Stimulated activated CD8-positive, alpha-beta memory T cell treated with anti-CD3 and anti-CD28 coated beads, Interleukin-4, amount 100 ng/mL, for 24 hours (primary cell): ENCODE measurements at regions not wholly inside any gene's neighbourhood (a gene's known extent, or its start where the extent isn't known, plus 50 kb on each side); places are given as distances from the start of the nearest gene placed in this dataset.
"Not testable (repeated sequence)": the region's sequence is repeated elsewhere in the genome, so short reads cannot be mapped to it uniquely, and the experiment has no call there.

Experiments
- DNase-seq: peaks from one replicate; pipeline ENCODE4 v3.0.0-alpha.2; 2020; ENCODE audit warnings: low read depth

DNA sequence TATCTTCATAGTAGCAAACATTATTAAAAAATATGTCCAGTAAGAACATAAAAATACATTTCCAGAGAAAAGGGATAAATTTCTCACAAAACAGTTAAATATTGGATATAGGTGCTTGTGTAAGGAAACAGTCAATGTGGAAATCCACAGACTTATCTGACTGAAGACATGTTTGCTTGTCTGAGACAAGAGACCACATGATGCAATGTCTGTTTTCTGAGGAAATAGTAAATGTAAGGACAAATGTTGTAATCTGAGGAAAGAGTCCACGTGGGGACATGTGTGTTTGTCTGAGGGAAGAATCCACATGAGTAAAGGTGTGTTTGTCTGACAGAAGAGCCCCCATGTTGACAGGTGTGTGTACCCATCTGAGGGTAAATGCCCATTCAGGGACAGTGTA, 1093.2 kb downstream of the TMEM121 start:
- no peak for DNase-seq

DNA sequence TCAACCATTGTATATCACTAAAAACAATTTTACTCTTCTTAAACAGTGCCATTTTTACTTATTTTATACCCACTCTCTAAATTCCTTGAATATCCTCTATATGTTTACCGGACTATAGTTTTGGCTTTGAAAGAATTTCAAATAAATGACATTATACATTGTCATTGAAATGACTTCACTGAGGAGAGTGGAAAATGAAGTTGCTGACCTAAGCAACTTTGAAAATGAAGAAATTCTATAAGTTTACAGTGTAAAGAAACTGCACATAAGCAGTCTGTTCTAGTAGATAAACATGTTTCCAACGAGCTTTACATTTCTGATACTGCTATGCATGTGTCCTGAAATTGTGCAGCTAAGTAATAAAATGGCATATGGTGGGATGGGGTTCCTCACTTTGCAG, 1094.0 kb downstream of the TMEM121 start:
- DNase-seq, result no peak

DNA sequence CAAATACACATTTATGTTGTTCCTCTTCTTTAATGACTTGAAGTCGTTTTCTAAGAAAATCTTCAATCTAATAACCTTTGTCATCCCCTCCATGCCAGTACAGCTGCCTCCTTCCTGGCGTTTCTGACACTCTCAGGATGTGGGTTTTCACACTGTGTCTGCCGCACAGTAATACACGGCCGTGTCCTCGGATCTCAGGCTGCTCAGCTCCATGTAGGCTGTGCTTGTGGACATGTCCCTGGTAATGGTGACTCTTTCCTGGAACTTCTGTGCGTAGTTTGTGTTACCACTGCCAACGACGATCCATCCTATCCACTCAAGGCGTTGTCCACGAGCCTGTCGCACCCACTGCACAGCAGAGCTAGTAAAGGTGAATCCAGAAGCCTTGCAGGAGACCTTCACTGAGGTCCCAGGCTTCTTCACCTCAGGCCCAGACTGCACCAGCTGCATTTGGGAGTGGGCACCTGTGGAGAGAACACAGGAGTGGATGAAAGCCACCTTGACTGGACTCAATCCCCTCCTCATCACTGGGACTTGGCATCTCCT, 1095.9 kb downstream of the TMEM121 start:
- DNase-seq, result peak; percentile 13

DNA sequence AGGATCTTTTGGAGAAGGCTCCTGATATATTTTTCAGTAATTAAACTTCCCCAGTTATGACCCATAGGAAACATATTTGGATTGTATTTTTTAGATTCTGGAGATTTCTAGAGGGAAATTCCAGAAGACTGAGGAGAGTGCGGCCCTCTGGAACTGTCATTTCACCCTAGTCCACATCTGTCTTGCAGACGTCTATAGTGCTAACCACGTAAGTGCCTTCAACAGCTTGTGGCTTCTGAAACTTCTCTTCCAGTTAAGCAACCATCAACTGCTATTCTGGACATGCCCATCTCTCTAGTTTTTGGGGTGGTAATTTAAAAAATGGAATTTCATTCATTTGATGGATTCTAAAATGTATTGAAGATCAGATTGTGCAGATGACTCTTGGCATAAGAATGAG, 1098.8 kb downstream of the TMEM121 start:
- no peak for DNase-seq

DNA sequence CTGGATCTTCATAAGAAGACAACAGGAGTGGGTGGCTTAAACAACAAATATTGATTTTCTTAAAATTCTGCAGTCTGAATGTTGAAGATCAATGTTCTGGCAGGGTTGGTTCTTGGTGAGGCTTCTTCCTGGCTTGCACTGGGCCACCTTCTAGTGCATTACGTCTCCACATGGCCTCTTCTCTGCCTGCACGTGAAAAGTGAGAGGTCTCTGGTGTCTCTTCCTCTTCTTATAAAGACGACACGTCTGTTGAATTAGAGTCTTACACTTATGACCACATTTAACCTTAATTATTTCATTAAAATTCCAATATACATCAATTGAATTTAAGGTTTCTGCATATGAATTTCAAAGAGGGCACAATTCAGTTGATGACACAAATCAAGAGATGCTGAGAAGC, 1100.1 kb downstream of the TMEM121 start:
- not testable (repeated sequence) for DNase-seq

DNA sequence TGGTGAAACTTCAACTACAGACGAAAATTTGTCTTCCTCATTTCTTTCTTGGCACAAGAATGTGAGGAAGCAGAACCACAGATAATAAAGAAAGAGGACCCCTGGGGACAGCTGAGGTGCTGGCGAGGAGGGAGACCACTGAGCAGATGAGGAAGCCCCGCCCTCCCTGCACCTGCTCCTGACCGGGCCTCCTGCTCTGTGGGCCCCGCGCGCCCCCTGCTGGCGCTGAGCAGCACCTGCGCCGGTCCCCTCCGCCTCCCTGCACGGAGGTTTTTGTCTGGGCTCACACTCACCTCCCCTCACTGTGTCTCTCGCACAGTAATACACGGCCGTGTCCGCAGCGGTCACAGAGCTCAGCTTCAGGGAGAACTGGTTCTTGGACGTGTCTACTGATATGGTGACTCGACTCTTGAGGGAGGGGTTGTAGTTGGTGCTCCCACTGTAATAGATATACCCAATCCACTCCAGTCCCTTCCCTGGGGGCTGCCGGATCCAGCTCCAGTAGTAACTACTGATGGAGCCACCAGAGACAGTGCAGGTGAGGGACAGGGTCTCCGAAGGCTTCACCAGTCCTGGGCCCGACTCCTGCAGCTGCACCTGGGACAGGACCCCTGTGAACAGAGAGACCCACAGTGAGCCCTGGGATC, 1100.7 kb downstream of the TMEM121 start:
- peak; percentile 77 for DNase-seq

DNA sequence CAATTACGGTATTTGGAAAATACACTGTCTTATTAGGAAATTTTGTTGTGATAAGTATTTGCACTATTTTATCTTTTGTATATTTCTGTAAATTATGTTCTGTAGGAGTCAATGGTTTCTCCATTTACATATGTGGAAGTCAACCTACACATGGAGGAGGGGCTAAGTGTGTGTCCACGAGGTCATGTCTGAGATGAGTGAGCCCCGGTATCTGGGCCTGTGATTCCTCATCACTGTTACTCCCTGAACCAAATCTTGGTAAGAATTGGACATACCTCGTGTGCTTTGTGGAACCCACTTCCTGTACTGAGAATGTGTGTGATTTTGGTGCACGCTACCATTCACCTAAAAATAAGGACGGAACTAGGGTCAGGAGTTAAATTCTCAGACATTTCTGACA, 1105.5 kb downstream of the TMEM121 start:
- no peak for DNase-seq

DNA sequence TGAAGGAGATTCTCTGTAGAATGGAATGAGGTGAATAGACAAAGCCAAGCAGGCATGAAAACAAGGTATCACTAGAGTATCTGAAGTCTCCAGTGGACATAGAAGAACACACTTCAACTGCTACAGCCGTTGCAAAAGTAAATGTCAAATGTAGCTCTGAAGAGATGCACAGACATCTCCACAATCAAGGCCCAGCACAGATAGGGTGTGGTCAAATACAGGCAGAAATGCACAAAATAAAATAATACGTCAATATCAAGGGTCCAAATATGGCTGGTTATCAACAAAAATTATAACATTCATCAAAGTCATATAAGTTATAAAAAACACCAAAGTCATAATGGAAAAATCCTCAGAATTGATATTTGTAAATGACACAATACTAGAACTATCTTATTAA, 1107.3 kb downstream of the TMEM121 start:
- DNase-seq, result no peak

DNA sequence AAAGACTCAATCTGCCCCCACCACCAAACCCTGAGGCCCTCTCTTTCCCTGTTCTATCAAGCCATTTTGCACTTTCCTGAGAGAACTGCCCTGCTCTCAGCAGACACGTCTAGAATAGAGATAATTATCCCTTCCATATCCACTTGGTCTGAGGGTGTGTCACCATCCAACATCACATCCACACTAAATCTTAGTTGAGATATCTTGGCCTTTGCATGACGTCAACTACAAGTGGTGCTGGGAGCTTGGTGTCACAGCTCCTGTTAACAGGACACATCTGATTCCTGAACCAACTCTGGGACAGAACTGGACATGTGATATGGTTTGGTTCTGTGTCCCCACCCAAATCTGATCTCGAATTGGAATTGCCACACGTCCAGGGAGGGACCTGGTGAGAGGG, 1109.2 kb downstream of the TMEM121 start:
- DNase-seq, result no peak

DNA sequence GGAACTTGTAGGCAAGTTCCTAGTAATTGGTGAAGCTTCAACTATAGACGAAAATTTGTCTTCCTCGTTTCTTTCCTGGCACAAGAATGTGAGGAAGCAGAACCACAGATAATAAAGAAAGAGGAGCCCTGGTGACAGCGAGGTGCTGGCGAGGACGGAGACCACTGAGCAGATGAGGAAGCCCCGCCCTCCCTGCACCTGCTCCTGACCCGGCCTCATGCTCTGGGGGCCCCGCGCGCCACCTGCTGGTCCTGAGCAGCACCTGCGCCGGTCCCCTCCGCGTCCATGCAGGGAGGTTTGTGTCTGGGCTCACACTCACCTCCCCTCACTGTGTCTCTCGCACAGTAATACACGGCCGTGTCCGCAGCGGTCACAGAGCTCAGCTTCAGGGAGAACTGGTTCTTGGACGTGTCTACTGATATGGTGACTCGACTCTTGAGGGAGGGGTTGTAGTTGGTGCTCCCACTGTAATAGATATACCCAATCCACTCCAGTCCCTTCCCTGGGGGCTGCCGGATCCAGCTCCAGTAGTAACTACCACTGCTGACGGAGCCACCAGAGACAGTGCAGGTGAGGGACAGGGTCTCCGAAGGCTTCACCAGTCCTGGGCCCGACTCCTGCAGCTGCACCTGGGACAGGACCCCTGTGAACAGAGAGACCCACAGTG, 1112.5 kb downstream of the TMEM121 start:
- DNase-seq, result not testable (repeated sequence)

DNA sequence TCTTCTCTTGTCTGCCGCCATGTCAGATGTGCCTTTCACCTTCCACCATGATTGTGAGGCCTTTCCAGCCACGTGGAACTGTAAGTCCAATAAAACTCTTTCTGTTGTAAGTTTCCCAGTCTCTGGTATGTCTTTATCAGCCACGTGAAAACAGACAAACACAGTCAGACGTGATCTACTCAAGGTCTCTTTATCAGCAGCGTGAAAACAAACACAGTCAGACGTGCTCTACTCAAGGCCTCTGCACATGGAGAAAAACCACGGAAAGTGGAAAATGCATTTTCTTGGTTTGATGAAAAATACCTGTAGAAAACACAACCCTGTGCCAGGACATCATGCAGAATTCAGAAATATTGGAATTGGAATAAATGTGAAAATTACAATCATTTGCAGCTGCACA, 1115.7 kb downstream of the TMEM121 start:
- DNase-seq, result no peak

DNA sequence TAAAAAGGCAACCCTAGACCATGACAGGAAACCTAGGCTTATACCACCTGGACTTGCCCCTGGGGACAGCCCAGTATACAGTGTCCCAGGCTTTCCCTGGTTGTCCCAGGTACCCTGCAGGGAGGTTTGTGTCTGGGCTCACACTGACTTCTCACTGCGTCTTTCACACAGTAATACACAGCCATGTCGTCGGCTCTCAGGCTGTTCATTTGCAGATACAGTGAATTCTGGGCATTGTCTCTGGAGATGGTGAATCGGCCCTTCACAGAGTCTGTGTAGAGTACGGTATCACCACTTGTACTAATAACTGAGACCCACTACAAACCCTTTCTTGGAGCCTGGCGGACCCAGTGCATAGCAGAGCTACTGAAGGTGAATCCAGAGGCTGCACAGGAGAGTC, 1116.6 kb downstream of the TMEM121 start:
- DNase-seq, result not testable (repeated sequence)

DNA sequence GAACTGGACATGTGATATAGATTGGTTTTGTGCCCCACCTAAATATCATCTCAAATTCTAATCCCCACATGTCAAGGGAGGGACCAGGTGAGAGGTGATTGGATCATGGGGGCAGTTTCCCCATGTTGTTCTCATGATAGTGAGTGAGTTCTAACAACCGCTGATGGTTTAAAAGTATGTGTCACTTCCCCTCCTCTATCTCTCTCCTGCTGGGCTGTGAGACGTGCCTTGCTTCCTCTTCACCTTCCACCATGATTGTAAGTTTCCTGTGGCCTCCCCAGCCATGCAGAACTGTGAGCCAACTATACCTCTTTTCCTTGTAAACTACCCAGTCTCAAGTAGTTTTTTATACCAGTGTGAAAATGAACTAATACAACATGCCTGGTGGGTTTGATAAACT, 1122.5 kb downstream of the TMEM121 start:
- not testable (repeated sequence) for DNase-seq

DNA sequence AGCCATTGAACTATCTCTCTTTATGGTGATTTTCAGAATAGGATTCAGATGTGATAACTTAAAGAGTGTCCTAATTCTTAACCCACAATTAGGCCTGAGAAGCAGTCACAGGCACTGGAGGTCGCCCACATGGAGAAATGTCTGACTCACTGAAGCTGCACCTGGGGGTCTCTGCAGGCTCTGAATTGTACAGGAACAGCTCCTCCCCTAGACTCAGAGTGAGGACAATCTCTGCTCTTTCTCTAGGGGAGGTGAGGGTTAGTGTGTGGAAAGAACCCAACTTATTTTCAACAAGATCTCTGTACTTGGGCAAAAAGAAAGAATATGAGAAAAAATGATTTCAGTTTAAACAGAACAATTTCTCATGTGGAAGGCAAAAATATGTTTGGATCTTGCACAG, 1124.6 kb downstream of the TMEM121 start:
- no peak for DNase-seq

DNA sequence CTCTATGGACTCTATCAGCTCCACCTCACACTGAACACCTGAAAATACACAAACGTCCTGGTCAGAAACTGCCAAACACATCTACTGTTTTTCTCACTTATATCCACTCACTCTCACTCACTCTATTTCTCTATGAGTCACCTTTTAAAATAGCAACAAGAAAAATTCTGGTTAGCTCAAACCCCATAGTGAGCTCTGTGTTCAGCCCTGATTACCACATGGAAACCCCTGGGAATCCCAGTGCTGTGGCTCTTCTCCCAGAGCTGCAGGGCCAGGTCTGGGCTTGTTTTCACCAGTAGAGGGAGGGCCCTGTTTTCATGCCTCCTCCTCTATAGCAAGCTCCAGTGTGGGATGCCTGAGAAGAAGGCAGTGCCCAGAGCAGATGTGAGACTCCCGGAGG, 1126.1 kb downstream of the TMEM121 start:
- DNase-seq, result no peak

DNA sequence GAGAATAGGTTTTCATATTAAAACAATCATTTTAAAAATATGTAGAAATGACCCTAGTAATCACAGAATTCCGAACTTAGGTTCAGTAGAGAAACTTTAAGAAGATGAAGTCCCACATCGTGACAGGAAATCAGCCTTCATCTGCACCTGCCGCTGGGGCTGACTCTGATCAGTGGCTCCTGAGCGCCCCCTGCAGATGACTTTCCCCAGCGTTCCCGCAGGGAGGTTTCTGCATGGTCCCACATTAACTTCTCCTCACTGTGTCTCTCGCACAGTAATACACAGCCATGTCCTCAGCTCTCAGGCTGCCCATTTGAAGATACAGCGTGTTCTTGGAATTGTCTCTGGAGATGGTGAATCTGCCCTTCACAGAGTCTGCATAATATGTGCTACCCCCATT, 1131.1 kb downstream of the TMEM121 start:
- DNase-seq, result peak; percentile 36

DNA sequence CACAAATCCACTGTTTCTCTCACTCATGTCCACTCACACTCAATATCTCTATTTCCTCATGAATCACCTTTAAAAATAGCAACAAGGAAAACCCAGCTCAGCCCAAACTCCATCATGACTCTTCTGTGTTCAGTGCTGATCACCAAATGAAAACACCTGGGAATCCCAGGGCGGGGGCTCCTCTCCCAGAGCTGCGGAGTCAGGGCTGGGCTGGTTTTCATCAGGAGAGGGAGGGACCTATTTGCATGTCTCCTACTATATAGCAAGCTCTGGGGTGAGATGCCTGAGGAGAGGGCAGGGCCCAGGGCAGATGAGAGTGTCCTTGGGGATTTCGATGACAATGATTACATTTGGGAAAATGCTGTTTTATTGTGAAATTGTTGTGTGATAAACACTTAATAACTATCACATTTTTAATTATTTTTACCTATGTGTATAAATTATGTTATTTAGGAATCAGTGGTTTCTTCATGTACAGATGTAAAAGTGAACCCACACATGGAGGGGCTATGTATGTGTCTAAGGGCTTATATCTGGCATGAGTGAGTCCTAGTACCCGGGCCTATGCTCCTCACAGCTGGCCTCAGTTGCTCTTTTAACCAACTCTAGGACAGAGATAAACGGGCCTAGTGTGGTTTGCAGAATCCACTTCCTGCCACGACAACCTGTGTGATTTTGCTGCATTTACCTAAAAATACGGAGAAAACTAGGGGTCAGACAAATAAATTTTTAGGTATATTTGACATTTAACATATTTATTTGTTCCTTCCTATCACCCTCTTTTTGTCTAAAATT, 1131.9 kb downstream of the TMEM121 start:
- DNase-seq, result not testable (repeated sequence)

DNA sequence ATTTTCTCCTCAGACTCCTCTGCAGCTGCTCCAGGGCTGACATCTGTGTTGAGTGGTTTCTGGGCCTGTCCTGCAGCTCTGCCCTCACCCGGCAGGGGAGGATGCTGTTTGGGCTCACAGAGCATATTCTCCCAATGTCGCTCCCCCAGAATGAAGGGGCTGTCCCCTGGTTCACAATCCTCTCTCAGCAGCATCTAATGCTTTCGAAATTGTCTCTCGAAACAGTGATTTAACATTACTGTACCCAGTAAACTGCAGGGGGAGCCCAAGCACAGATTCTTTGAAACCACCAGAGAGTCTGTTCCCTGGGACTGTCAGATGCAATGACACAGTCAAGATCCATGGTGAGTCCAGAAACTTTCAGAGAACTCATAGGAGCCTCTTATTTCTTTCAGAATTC, 1135.2 kb downstream of the TMEM121 start:
- peak; percentile 23 for DNase-seq

DNA sequence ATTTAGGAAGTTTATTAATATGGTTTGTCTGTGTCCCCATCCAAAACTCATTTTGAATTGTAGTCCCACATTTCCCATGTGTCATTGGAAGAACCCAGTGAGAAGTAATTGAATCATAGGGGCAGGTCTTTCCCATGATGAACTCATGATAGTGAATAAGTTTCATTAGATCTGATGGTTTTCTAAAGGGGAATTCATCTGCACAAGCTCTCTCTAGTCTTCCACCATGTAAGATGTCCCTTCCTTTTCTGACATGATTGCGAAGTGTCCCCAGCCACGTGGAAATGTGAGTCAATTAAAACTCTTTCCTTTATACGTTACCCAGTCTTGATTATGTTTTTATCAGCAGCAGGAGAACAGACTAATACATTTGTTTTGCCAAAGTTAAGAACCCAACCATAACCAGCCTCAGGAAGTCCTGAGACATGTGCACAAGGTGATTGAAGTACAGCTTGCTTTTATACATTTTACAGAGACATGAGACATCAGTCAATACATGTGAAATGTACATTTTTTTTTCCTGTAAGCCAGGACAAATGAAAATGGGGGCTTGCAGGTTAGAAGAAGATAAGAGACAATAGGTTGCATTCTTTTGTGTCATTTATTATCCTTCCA, 1136.7 kb downstream of the TMEM121 start:
- DNase-seq, result no peak

DNA sequence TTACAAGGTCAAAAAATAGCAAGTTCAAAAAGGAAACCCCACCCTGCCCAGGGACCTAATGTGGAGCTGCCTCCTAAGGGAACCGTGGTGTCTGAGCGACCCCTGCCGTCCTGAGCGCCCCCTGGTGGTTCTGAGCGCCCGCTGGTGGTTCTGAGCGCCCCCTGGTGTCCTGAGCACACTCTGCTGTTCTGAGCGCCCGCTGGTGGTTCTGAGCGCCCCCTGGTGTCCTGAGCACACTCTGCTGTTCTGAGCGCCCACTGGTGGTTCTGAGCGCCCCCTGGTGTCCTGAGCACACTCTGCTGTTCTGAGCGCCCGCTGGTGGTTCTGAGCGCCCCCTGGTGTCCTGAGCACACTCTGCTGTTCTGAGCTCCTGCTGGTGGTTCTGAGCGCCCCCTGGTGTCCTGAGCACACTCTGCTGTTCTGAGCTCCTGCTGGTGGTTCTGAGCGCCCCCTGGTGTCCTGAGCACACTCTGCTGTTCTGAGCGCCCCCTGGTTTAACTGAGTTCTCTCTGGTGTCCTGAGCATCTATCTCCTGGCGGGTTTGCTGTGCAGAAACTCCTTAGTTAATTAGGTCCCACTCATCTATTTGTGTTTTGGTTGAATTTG, 1137.5 kb downstream of the TMEM121 start:
- peak; percentile 56 for DNase-seq

DNA sequence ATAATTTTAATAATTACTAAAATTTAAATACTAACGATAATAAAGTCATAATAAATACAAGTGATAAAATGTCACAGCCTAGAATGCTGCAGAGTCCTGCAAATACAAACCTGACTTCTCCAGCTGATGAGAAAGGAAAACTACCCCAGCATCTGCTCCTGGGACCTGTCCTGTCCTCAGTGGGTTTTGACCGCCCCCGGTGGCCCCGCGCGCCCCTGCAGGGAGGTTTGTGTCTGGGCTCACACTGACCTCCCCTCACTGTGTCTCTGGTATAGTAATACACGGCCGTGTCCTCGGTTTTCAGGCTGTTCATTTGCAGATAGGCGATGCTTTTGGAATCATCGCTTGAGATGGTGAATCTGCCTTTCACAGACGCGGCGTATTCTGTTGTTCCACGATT, 1139.4 kb downstream of the TMEM121 start:
- peak; percentile 17 for DNase-seq

DNA sequence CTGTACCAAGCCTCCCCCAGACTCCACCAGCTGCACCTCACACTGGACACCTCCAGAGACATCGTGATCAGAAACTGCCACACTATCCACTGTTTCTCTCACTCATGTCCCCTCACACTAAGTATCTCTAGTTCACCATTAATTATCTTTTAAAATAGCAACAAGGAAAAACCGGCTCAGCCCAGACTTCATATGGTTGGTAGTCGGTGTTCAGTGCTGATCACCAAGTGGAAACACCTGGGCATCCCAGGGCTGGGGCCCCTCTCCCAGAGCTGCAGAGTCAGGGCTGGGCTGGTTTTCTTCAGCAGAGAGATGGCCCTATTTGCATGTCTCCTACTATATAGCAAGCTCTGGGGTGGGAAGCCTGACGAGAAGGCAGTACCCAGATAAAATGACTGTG, 1140.0 kb downstream of the TMEM121 start:
- no peak for DNase-seq
